ENCODE measurements at regions not wholly inside any gene's neighbourhood (a gene's known extent, or its start where the extent isn't known, plus 50 kb on each side); places are given as distances from the start of the nearest gene placed in this dataset.
"Not testable (repeated sequence)": the region's sequence is repeated elsewhere in the genome, so short reads cannot be mapped to it uniquely, and the experiment has no call there.

DNA sequence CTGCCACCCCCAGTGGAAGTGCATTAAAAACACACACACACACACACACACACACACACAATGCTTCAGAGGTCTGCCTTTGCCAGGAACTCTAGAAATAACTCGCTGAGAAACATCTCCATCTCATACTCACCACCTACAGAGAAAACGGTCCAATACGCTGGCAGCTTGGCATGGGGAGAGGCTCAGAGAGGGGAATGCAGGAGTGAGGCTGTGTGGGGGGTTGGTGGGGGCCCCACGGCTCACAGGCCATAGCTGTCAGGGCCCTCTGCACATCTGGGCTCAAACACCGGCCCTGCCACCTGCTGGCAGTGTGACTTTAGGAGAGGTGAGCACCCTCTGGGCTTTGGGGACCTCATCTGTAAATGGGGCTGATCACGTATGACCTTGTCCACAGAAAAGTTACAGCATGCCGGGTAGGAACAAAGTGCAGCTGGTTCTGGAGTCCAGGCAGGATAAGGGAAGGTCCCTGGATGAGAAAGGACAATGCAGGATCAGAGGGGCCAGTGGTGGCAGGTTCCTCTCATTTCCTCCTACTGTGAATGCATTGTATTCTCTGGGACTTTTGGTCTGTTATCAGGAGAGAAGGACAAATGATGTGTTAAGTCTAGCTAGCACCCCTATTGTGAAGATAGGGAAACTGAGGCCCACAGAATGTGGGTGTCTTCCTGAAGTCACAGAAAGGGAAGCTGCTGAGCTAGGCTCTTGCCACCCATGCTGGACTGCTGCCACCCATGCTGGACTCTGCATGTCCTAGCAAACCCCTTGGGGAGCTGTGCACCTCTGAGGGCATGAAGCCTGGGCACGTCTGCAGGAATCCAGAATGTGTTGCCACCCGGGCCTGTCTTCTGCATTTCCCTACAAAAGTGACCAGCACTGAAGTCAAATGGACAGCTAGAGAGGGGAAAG, 404.6 kb downstream of the RPS24 start:
- no peak overlapping the region for H3K4me3 Mint-ChIP-seq

DNA sequence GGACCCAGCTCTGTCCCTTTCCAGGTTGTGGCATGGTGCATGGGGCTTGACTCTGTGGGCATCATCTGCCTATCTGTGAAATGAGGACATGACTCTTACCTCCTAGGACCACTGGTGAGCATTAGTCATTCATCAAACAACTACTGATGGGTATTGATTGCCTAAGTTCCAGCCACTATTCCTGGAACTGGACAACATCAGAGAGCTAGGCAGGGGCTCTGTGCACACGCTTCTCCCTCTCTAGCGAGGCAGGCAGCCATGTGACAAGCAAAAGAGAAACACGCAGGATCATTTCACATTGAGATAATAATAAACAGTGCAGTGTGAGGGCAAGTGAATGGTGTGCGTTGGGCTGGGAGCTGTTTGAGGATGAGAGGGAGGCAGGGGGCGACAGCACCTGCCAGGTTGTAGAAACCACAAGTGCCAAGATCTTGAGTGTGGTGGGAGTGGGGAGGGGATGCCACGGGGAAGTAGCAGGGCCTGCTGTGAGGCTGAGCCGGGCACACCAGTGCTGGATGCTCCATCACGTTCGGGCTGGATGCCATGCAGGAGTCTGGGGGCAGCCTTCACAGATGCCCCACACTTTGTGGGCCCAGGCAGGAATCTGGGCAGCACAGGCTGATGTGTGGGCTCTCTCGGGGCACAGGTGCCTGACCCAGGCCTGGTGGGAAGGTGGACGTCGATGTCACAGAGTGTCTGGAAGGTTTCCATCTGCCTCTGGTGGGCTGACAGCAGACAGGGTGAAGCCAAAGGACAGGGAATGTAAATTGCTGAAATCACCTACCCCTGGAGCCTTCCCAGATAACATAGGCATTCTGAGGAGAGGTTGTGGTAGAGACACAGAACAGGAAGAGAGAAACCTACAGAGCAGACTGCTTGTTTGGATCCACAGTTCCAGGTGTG, 405.5 kb downstream of the RPS24 start:
- Mint-ChIP-seq H3K27me3 (ENCODE audit: low read depth in 3 of 3) (peaks cover 0 to 9% (median 6%) of the 10 kb centered on the region in 3 donors), H3K36me3 (no peaks in the 10 kb centered on the region), H3K4me1 (no peaks in the 10 kb centered on the region), H3K4me3 (no peak overlapping the region), H3K27ac (no peak overlapping the region), H3K9me3 (no peaks in the 10 kb centered on the region)
- DNase-seq = no peak

More for the DNA sequence above, 404.6 kb downstream of the RPS24 start:
- no peaks in the 10 kb centered on the region for H3K4me1 Mint-ChIP-seq
- peaks cover 0 to 8% (median 6%) of the 10 kb centered on the region in 3 donors for H3K27me3 Mint-ChIP-seq (ENCODE audit: low read depth in 3 of 3)
- no peaks in the 10 kb centered on the region for H3K9me3 Mint-ChIP-seq
- H3K36me3 Mint-ChIP-seq = no peaks in the 10 kb centered on the region
- no peak overlapping the region for H3K27ac Mint-ChIP-seq
- DNase-seq = no peak

DNA sequence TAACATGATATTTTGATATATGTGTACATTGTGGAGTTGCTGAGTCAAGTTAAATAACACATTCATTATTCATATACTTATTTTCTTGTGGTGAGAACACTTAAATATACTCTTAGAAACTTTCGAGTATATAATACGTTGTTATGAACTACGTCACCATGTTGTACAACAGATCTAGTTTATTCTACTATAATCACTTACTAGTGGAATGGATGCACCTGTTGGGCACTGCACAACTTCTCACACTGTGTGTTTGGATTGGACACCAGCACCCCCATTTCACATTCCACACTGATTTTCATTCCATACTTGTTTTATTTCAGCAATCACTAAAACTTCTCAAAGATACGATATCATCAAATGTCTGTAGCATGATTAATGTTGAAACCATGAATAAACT, 407.3 kb downstream of the RPS24 start:
- H3K9me3 Mint-ChIP-seq = no peaks in the 10 kb centered on the region
- no peak overlapping the region for H3K4me3 Mint-ChIP-seq
- H3K4me1 Mint-ChIP-seq = no peaks in the 10 kb centered on the region
- H3K27me3 Mint-ChIP-seq (ENCODE audit: low read depth in 3 of 3) = peaks cover 2 to 12% (median 6%) of the 10 kb centered on the region in 3 donors
- no peak for DNase-seq
- no peak overlapping the region for H3K27ac Mint-ChIP-seq
- H3K36me3 Mint-ChIP-seq = no peaks in the 10 kb centered on the region

DNA sequence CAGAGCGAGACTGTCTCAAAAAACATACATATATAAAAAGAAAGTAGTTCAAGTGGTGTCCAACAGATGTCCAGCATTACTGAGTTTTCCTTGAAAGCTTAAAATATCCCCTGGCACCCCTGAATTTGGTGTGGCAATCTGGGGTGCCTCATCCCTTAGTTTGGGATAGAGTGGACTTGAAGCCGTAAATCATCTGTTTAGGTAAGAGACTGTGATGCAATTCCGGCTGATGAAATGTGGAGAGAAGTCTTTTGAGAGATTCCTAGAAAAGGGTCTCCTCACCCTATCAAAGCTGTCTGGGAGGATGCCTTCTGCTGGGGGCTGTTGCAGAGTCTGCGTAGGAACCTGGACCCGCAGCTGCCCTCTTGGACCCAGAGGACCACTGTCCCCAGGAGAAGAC, 408.0 kb downstream of the RPS24 start:
- H3K4me1 Mint-ChIP-seq = no peaks in the 10 kb centered on the region

DNA sequence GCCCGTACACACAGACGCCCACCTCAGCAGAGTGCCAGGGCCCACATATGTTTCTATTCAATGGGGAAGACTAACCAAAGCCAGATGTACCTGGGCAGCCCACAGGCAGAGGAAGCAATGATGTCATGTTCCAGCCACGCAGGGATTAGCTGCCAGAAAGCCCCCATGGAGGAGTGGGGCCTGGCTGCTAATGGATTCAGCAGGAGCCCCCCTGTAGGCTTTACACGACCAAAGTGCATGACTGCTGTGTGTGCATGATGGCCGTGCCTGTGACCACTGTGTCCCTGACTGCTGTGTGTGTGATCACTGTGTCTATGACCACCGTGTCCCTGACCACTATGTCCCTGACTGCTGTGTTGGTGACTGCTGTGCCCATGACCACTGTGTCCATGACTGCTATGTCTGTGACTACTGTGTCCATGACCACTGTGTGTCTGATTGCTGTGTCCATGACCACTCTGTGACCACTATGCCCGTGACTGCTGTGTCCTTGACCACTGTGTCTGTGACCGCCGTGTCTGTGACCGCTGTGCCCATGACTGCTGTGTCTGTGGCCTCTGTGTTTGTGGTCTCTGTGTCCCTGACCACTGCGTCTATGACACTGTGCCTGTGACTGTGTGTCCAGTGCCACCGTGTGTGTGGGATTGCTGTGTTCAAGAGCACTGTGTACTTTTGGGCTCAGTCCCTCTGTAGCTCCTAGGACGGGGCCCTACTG, 409.3 kb downstream of the RPS24 start:
- no peak for DNase-seq
- H3K4me3 Mint-ChIP-seq = no peak overlapping the region
- H3K36me3 Mint-ChIP-seq = no peaks in the 10 kb centered on the region
- H3K27ac Mint-ChIP-seq = no peak overlapping the region
- H3K4me1 Mint-ChIP-seq = no peaks in the 10 kb centered on the region
- peaks cover 4 to 9% (median 6%) of the 10 kb centered on the region in 3 donors for H3K27me3 Mint-ChIP-seq (ENCODE audit: low read depth in 3 of 3)
- H3K9me3 Mint-ChIP-seq = no peaks in the 10 kb centered on the region

More for the DNA sequence above, 408.0 kb downstream of the RPS24 start:
- Mint-ChIP-seq H3K36me3 (no peaks in the 10 kb centered on the region), H3K4me3 (no peak overlapping the region), H3K27ac (no peak overlapping the region), H3K9me3 (no peaks in the 10 kb centered on the region), H3K27me3 (ENCODE audit: low read depth in 3 of 3) (peaks cover 4 to 7% (median 6%) of the 10 kb centered on the region in 3 donors)
- DNase-seq = no peak

DNA sequence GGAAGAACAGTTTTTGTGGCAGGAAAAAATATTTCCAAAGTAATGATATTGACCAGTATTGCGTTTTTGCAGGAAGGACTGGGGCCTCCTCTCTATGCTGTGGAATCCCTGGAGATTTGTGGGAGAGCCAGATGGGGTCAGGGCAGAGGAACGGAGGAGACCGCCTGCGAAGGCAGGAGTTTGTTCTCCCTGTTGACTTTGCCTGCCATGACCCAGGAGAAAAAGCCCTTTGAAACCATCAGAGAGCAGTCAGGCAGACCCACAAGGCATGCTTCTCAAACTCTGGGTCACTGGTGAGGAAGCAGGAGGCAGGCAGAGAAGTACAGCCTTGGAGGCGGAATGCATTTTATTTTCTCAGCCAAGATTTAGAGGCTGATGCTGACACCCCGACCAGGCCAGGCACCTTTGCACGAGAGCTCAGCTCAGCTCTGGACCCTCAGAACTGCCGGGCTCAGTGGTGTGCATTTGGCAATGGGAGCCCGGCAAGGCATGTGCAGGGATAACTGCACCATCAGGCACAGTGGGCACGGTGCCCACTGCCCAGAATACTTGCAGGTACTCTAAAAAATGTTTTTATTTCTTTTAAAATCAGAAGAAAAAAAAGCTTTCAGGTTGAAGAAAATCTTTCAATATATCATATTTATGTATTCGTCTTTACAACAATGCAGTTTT, 410.4 kb downstream of the RPS24 start:
- no peak overlapping the region for H3K27ac Mint-ChIP-seq

DNA sequence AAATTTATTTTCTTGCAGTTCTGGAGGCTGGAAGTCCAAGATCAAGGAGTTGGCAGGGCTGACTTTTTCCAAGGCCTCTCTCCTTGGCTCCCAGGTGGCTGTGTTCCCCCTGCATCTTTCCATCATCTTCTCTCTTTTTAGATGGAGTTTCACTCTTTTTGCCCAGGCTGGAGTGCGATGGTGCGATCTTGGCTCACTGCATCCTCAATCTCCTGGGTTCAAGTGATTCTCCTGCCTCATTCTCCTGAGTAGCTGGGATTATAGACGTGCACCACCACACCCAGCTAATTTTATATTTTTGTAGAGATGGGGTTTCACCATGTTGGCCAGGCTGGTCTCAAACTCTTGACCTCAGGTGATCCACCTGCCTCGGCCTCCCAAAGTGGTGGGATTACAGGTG, 411.1 kb downstream of the RPS24 start:
- H3K27me3 Mint-ChIP-seq (ENCODE audit: low read depth in 3 of 3); H3K27ac Mint-ChIP-seq; H3K36me3 Mint-ChIP-seq; DNase-seq; H3K4me3 Mint-ChIP-seq; H3K9me3 Mint-ChIP-seq; H3K4me1 Mint-ChIP-seq: not testable (repeated sequence)

More for the DNA sequence above, 410.4 kb downstream of the RPS24 start:
- Mint-ChIP-seq H3K9me3 (no peaks in the 10 kb centered on the region), H3K36me3 (no peaks in the 10 kb centered on the region), H3K27me3 (ENCODE audit: low read depth in 3 of 3) (peaks cover 4 to 7% (median 6%) of the 10 kb centered on the region in 3 donors), H3K4me3 (no peak overlapping the region), H3K4me1 (no peaks in the 10 kb centered on the region)
- no peak for DNase-seq

DNA sequence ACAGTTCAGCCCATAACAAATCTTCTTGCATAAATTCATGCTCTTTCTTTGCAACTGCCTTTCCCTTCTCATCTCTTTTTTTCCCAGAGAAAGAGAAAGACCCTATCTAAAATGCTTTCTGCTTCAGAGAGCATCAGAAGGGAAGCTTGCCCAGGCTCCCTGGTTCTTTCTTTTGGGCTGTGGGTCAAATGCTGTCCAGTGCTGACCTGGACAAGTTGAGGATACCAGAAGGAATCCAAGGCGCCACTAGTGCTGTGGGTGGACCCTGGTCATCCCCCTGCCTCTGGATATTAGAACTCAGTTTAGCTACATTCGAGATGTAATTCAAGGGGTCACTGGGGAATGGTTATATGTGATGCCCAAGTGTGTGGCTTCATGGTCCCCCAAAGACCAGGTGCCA, 411.6 kb downstream of the RPS24 start:
- Mint-ChIP-seq H3K4me1 (no peaks in the 10 kb centered on the region), H3K27ac (no peak overlapping the region), H3K9me3 (no peaks in the 10 kb centered on the region), H3K27me3 (ENCODE audit: low read depth in 3 of 3) (peaks cover 3 to 10% (median 4%) of the 10 kb centered on the region in 3 donors), H3K36me3 (no peaks in the 10 kb centered on the region), H3K4me3 (no peak overlapping the region)
- no peak for DNase-seq

DNA sequence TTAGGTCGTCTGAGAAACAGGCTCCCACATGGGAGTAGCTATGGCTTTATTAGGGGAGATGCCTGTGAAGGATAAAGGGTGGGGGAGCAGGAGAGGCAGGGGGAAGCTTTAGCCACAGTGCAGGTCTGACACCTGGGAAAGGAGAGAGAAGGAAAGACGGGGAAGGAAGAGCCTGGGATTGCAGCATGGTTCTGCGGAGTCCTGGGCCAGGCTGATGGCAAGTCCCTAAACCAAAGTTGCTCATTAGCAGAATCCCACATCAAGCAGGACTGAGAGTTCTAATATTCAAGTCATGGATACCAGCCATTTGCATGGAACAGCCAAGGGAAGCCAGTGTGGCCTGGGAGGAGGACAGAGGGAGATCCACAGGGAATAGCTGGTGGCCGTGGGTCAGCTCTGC, 414.8 kb downstream of the RPS24 start:
- peaks cover 3 to 14% (median 7%) of the 10 kb centered on the region in 3 donors for H3K27me3 Mint-ChIP-seq (ENCODE audit: low read depth in 3 of 3)
- H3K9me3 Mint-ChIP-seq = no peaks in the 10 kb centered on the region
- no peaks in the 10 kb centered on the region for H3K4me1 Mint-ChIP-seq
- H3K27ac Mint-ChIP-seq = no peak overlapping the region
- H3K36me3 Mint-ChIP-seq = no peaks in the 10 kb centered on the region
- DNase-seq = no peak
- H3K4me3 Mint-ChIP-seq = no peak overlapping the region

DNA sequence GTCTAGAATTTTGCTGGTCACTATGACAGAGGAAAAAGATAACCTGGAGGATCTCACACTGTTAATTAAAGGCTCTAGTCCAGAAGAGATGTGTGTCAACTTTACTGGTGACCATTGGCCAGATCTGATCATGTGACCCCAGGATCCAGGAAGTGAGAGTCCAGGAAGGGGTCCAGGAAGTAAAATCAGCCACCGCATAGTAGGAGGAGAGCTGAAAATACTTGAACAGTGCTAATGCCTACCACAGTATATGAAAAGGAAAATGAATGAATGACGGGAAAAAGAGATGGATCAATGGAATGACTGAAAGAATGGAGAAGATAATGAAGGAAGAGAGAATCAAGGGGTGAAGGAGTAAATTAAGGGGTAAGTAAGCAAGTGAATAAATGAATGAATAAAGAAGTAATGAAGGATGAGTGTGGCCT, 415.3 kb downstream of the RPS24 start:
- H3K9me3 Mint-ChIP-seq = no peaks in the 10 kb centered on the region
- no peak for DNase-seq
- H3K27ac Mint-ChIP-seq = no peak overlapping the region

DNA sequence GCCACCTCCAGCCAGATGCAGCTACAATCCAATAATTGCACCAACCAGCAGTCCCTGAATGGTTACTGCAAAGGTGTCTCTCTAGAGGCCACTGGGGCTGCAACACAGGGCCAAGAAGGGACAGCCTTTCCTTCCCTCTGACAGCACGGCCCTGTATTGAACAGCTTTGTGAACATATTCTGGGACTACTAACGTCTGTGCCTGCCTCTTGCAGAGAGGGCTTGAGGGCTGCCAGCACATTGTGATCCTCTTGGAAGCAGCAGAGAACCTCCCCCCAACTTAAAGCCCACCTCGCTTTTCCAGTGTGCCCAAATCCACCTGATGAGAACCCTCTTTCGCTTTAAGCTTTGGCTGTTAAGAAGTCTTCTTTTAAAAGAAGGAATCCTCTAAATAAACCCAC, 415.9 kb downstream of the RPS24 start:
- Mint-ChIP-seq H3K36me3 (no peaks in the 10 kb centered on the region), H3K4me1 (no peaks in the 10 kb centered on the region), H3K4me3 (no peak overlapping the region), H3K27me3 (ENCODE audit: low read depth in 3 of 3) (peaks cover 3 to 15% (median 7%) of the 10 kb centered on the region in 3 donors), H3K9me3 (no peaks in the 10 kb centered on the region), H3K27ac (no peak overlapping the region)
- no peak for DNase-seq

More for the DNA sequence above, 415.3 kb downstream of the RPS24 start:
- Mint-ChIP-seq H3K4me1 (no peaks in the 10 kb centered on the region), H3K36me3 (no peaks in the 10 kb centered on the region), H3K4me3 (no peak overlapping the region), H3K27me3 (ENCODE audit: low read depth in 3 of 3) (peaks cover 3 to 15% (median 7%) of the 10 kb centered on the region in 3 donors)

DNA sequence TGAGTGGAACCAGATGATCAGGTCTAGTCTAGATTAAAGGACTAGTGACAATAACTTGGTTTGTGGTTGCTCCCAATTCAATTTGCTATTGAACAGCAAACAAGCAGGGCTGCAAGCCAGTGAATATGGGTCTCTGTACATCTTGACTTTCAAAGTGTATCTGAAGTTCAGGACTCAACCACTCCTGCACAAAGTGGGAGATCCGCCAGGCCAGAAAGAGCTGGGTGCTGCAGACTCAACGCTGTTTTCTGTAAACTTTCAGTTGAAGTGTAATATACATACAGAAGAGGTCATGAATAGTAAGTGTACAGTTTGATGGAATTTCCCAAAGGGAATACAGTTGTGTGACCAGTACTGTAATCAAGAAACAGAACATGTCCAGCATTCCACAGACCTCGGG, 416.6 kb downstream of the RPS24 start:
- H3K27ac Mint-ChIP-seq = no peak overlapping the region

DNA sequence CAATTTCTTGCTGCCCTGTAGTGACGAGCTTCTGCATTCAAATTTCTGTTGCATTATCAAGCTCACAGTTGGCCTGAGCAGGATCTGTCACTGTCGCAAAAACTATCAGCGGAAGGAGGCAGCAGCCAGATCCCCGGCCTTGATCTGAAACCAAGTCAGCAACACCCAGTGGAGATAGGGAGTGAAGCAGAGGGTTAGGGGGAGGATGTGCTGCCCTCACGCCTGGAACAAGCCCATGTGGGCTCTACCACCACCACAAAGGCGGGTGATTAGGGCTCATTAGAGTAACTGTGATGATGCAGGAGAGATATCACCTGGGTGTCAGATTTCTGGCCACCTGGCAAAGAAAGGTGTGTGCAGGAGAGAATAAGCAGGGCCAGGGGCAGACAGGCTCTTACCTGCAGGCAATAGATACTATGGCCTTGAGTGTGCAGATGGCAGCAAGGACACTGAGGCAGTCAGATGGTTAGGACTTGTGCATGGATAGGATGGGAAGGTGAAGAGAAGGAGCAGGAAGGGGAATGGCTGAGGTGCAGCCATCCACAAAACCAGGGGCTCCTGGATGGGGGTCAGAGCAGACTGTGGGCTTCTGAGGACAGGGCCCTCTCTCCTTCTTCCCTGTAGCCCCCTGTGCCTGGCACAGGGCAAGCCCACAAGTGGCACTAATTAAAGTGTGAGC, 417.3 kb downstream of the RPS24 start:
- Mint-ChIP-seq H3K36me3 (no peaks in the 10 kb centered on the region), H3K27ac (no peak overlapping the region), H3K4me3 (no peak overlapping the region), H3K9me3 (no peaks in the 10 kb centered on the region), H3K4me1 (no peaks in the 10 kb centered on the region), H3K27me3 (ENCODE audit: low read depth in 3 of 3) (peaks cover 6 to 16% (median 7%) of the 10 kb centered on the region in 3 donors)
- DNase-seq = no peak

More for the DNA sequence above, 416.6 kb downstream of the RPS24 start:
- Mint-ChIP-seq H3K9me3 (no peaks in the 10 kb centered on the region), H3K4me1 (no peaks in the 10 kb centered on the region), H3K27me3 (ENCODE audit: low read depth in 3 of 3) (peaks cover 7 to 18% (median 7%) of the 10 kb centered on the region in 3 donors), H3K36me3 (no peaks in the 10 kb centered on the region), H3K4me3 (no peak overlapping the region)
- DNase-seq = no peak
